ENCODE measurements at regions not wholly inside any gene's neighbourhood (a gene's known extent, or its start where the extent isn't known, plus 50 kb on each side); places are given as distances from the start of the nearest gene placed in this dataset.
"Not testable (repeated sequence)": the region's sequence is repeated elsewhere in the genome, so short reads cannot be mapped to it uniquely, and the experiment has no call there.

DNA sequence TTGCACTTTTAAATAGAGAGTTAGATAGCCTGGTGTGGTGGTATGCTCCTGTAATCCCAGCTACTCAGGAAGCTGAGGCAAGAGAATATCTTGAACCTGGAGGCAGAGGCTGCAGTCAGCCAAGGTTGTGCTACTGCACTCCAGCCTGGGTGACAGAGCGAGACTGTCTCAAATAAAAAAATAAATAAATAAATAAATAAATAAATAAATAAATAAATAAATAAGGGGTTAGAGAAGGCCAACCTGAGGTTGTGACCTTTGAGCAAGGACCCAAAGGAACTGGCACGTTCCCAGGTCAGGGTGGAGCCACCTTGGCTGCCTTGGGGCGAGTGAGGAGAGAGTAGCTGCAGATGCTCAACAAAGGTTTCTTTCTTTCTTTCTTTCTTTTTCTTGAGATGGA, 65.3 kb upstream of the TENM4 start:
- no peak for DNase-seq (ENCODE audit: low read depth)
- Histone ChIP-seq H3K27me3 (ENCODE audit: control insufficient read depth, insufficient read depth, low read length) (no peaks in the 10 kb centered on the region), H3K36me3 (ENCODE audit: control insufficient read depth, insufficient read depth, low read length) (no peaks in the 10 kb centered on the region), H3K4me3 (ENCODE audit: low read depth, low read length) (no peak overlapping the region)
- TF ChIP-seq CTCF (IDR thresholded peaks at IDR 0.05; ENCODE audit: insufficient read depth, low read length, poor library complexity, severe bottlenecking): no peak

GRCh38 chr11:79503028-79503427, 62.2 kb upstream of the TENM4 start:
- no peak for DNase-seq (ENCODE audit: low read depth)
- H3K36me3 ChIP-seq (ENCODE audit: control insufficient read depth, insufficient read depth, low read length): no peaks in the 10 kb centered on the region
- H3K4me3 ChIP-seq (ENCODE audit: low read depth, low read length): no peak overlapping the region
- H3K27me3 ChIP-seq (ENCODE audit: control insufficient read depth, insufficient read depth, low read length): no peaks in the 10 kb centered on the region
- no peak for TF ChIP-seq CTCF (IDR thresholded peaks at IDR 0.05; ENCODE audit: insufficient read depth, low read length, poor library complexity, severe bottlenecking)

DNA sequence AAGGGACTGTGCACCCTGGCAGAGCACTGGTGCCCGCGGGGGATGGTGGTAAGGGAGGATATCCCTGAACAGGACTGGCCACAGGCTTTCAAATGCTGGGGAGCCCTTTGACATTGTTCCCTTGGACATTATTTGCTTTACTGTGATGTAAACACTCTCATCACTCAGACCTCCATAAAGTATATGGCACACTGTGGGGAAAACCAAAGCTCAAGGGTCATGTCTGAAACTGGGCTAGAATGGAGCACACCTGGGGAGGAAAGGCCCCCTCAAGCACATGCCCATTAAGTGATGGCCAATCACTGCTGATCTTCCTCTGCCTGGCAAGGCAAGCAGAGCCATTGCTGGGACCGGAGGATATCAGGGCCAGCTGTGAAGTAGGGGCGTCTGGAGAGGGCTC, 60.9 kb upstream of the TENM4 start:
- Histone ChIP-seq H3K27me3 (ENCODE audit: control insufficient read depth, insufficient read depth, low read length) (no peaks in the 10 kb centered on the region), H3K4me3 (ENCODE audit: low read depth, low read length) (no peak overlapping the region), H3K36me3 (ENCODE audit: control insufficient read depth, insufficient read depth, low read length) (no peaks in the 10 kb centered on the region)
- no peak for TF ChIP-seq CTCF (IDR thresholded peaks at IDR 0.05; ENCODE audit: insufficient read depth, low read length, poor library complexity, severe bottlenecking)
- no peak for DNase-seq (ENCODE audit: low read depth)

DNA sequence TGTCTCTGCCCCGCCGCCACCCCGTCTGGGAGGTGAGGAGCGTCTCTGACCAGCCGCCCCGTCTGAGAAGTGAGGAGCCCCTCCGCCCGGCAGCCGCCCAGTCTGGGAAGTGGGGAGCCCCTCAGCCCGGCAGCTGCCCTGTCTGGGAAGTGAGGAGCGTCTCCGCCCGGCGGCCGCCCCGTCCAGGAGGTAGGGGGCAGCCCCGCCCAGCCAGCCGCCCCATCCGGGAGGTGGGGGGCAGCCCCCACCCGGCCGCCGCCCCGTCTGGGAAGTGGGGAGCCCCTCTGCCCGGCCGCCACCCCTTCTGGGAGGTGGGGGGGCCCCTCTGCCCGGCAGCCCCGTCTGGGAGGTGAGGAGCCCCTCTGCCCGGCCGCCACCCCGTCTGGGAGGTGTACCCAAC, 59.1 kb upstream of the TENM4 start:
- H3K27me3 ChIP-seq (ENCODE audit: control insufficient read depth, insufficient read depth, low read length); DNase-seq (ENCODE audit: low read depth); H3K36me3 ChIP-seq (ENCODE audit: control insufficient read depth, insufficient read depth, low read length): not testable (repeated sequence)

GRCh38 chr11:79498667-79499066, 57.8 kb upstream of the TENM4 start:
- no peak for DNase-seq (ENCODE audit: low read depth)
- H3K36me3 ChIP-seq (ENCODE audit: control insufficient read depth, insufficient read depth, low read length): no peaks in the 10 kb centered on the region
- no peak for TF ChIP-seq CTCF (IDR thresholded peaks at IDR 0.05; ENCODE audit: insufficient read depth, low read length, poor library complexity, severe bottlenecking)
- no peak overlapping the region for H3K4me3 ChIP-seq (ENCODE audit: low read depth, low read length)
- no peaks in the 10 kb centered on the region for H3K27me3 ChIP-seq (ENCODE audit: control insufficient read depth, insufficient read depth, low read length)

More for the DNA sequence above, 59.1 kb upstream of the TENM4 start:
- not testable (repeated sequence) for H3K4me3 ChIP-seq (ENCODE audit: low read depth, low read length)

DNA sequence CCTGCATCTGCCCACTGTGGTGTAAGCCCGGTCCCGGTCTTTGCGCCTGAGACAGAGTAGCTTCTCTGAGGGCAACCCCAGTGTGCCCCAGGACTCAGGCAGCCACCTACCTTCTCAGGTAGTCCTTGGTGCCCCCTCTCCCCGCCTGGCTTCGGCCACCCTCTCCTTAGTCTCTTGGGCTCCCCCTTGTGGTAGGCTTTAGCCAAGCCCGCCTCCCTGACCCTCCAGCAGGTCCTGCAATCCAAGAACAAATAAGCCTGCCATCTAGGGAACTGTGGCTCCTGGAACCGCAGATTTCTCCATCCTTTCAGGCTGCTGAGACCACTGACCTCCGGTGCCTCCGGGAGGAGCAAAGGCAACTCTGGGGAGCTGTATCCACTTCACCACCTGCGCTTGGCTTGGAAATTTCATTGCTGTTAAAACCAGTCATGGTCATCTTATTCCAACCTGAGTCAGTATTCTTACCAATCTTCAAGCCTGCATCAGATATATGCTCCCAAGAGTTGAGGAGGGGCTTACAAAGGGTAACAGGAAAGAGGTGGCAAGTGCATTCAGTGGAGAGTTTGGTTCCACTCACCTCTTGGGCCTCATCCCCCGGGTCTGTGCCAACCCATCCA, 52.8 kb upstream of the TENM4 start:
- peak; percentile 19 for DNase-seq (ENCODE audit: low read depth)
- no peaks in the 10 kb centered on the region for H3K36me3 ChIP-seq (ENCODE audit: control insufficient read depth, insufficient read depth, low read length)
- no peaks in the 10 kb centered on the region for H3K27me3 ChIP-seq (ENCODE audit: control insufficient read depth, insufficient read depth, low read length)
- no peak overlapping the region for H3K4me3 ChIP-seq (ENCODE audit: low read depth, low read length)
- peak; percentile 98 for TF ChIP-seq CTCF (IDR thresholded peaks at IDR 0.05; ENCODE audit: insufficient read depth, low read length, poor library complexity, severe bottlenecking)
